ENCODE measurements at regions not wholly inside any gene's neighbourhood (a gene's known extent, or its start where the extent isn't known, plus 50 kb on each side); places are given as distances from the start of the nearest gene placed in this dataset.

- no peaks in the 10 kb centered on the region for H3K27me3 ChIP-seq (ENCODE audit: insufficient read depth, low read depth, low read length)
- H4K20me1 ChIP-seq (ENCODE audit: insufficient read depth) = no peaks in the 10 kb centered on the region
- no peak overlapping the region for H2AFZ ChIP-seq (ENCODE audit: low read depth, low read length)
- no peaks in the 10 kb centered on the region for H3K9me2 ChIP-seq (ENCODE audit: insufficient read depth, low read length)
- H3K4me3 ChIP-seq (ENCODE audit: low read length) = no peak overlapping the region
- H3K36me3 ChIP-seq (ENCODE audit: insufficient read depth, low read length) = no peaks in the 10 kb centered on the region
- H3K79me2 ChIP-seq (replicated peaks; ENCODE audit: insufficient read depth, low read length) = no peaks in the 10 kb centered on the region
- TF ChIP-seq MXI1 (conservative IDR thresholded peaks at IDR 0.05; ENCODE audit: poor library complexity, severe bottlenecking) (no peak), TAF1 (IDR thresholded peaks at IDR 0.05; ENCODE audit: low read depth) (no peak), CTCF (IDR thresholded peaks at IDR 0.05; ENCODE audit: poor library complexity, severe bottlenecking) (no peak), SMC3 (conservative IDR thresholded peaks at IDR 0.05; ENCODE audit: poor library complexity) (no peak), EZH2 (IDR thresholded peaks at IDR 0.05; ENCODE audit: borderline replicate concordance, insufficient read depth, low read length, poor library complexity, severe bottlenecking) (no peak), EP300 (conservative IDR thresholded peaks at IDR 0.05; ENCODE audit: poor library complexity, severe bottlenecking) (no peak), POLR2AphosphoS5 (IDR thresholded peaks at IDR 0.05) (no peak), RAD21 (conservative IDR thresholded peaks at IDR 0.05) (no peak)
- TF ChIP-seq, protein P1, sequence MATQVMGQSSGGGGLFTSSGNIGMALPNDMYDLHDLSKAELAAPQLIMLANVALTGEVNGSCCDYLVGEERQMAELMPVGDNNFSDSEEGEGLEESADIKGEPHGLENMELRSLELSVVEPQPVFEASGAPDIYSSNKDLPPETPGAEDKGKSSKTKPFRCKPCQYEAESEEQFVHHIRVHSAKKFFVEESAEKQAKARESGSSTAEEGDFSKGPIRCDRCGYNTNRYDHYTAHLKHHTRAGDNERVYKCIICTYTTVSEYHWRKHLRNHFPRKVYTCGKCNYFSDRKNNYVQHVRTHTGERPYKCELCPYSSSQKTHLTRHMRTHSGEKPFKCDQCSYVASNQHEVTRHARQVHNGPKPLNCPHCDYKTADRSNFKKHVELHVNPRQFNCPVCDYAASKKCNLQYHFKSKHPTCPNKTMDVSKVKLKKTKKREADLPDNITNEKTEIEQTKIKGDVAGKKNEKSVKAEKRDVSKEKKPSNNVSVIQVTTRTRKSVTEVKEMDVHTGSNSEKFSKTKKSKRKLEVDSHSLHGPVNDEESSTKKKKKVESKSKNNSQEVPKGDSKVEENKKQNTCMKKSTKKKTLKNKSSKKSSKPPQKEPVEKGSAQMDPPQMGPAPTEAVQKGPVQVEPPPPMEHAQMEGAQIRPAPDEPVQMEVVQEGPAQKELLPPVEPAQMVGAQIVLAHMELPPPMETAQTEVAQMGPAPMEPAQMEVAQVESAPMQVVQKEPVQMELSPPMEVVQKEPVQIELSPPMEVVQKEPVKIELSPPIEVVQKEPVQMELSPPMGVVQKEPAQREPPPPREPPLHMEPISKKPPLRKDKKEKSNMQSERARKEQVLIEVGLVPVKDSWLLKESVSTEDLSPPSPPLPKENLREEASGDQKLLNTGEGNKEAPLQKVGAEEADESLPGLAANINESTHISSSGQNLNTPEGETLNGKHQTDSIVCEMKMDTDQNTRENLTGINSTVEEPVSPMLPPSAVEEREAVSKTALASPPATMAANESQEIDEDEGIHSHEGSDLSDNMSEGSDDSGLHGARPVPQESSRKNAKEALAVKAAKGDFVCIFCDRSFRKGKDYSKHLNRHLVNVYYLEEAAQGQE (IDR thresholded peaks at IDR 0.05; ENCODE audit: borderline replicate concordance) = no peak
- H3F3A ChIP-seq (ENCODE audit: insufficient read depth, low read length, poor library complexity, severe bottlenecking) = no peaks in the 10 kb centered on the region
- H3K27ac ChIP-seq (ENCODE audit: low read length) = no peak overlapping the region
- H3K9ac ChIP-seq (ENCODE audit: low read length) = no peak overlapping the region
- H3K9me3 ChIP-seq (ENCODE audit: low read length) = no peaks in the 10 kb centered on the region
- no peak overlapping the region for H3K4me2 ChIP-seq (ENCODE audit: low read length)
Measured at GRCh38 chr13:106882246-106882645, 314.3 kb upstream of the ARGLU1 start.

- Histone ChIP-seq H3K4me2 (ENCODE audit: low read length) (no peak overlapping the region), H3K9me3 (ENCODE audit: low read length) (no peaks in the 10 kb centered on the region), H3F3A (ENCODE audit: insufficient read depth, low read length, poor library complexity, severe bottlenecking) (no peaks in the 10 kb centered on the region), H2AFZ (ENCODE audit: low read depth, low read length) (no peak overlapping the region), H3K4me3 (ENCODE audit: low read length) (no peak overlapping the region), H3K9ac (ENCODE audit: low read length) (no peak overlapping the region), H3K36me3 (ENCODE audit: insufficient read depth, low read length) (no peaks in the 10 kb centered on the region), H3K79me2 (replicated peaks; ENCODE audit: insufficient read depth, low read length) (no peaks in the 10 kb centered on the region), H4K20me1 (ENCODE audit: insufficient read depth) (no peaks in the 10 kb centered on the region), H3K27ac (ENCODE audit: low read length) (no peak overlapping the region), H3K27me3 (ENCODE audit: insufficient read depth, low read depth, low read length) (no peaks in the 10 kb centered on the region), H3K9me2 (ENCODE audit: insufficient read depth, low read length) (no peaks in the 10 kb centered on the region)
- no peak for TF ChIP-seq SMC3 (conservative IDR thresholded peaks at IDR 0.05; ENCODE audit: poor library complexity)
- TF ChIP-seq, protein P1 (IDR thresholded peaks at IDR 0.05; ENCODE audit: borderline replicate concordance) = no peak
- TF ChIP-seq EP300 (conservative IDR thresholded peaks at IDR 0.05; ENCODE audit: poor library complexity, severe bottlenecking) = no peak
- no peak for TF ChIP-seq RAD21 (conservative IDR thresholded peaks at IDR 0.05)
- no peak for TF ChIP-seq EZH2 (IDR thresholded peaks at IDR 0.05; ENCODE audit: borderline replicate concordance, insufficient read depth, low read length, poor library complexity, severe bottlenecking)
- no peak for TF ChIP-seq CTCF (IDR thresholded peaks at IDR 0.05; ENCODE audit: poor library complexity, severe bottlenecking)
- TF ChIP-seq MXI1 (conservative IDR thresholded peaks at IDR 0.05; ENCODE audit: poor library complexity, severe bottlenecking) = no peak
- no peak for TF ChIP-seq TAF1 (IDR thresholded peaks at IDR 0.05; ENCODE audit: low read depth)
- TF ChIP-seq POLR2AphosphoS5 (IDR thresholded peaks at IDR 0.05) = no peak
Measured at GRCh38 chr13:106879806-106880205, 311.9 kb upstream of the ARGLU1 start.

All from neural cell (in vitro differentiated cells).